CD4-positive, alpha-beta T cell treated with Interleukin-17A for 1 hour (primary cell): ENCODE measurements at regions not wholly inside any gene's neighbourhood (a gene's known extent, or its start where the extent isn't known, plus 50 kb on each side); places are given as distances from the start of the nearest gene placed in this dataset.
"Not testable (repeated sequence)": the region's sequence is repeated elsewhere in the genome, so short reads cannot be mapped to it uniquely, and the experiment has no call there.

Experiments
- DNase-seq: peaks from one replicate; pipeline ENCODE4 v3.0.0-alpha.2; 2020

DNA sequence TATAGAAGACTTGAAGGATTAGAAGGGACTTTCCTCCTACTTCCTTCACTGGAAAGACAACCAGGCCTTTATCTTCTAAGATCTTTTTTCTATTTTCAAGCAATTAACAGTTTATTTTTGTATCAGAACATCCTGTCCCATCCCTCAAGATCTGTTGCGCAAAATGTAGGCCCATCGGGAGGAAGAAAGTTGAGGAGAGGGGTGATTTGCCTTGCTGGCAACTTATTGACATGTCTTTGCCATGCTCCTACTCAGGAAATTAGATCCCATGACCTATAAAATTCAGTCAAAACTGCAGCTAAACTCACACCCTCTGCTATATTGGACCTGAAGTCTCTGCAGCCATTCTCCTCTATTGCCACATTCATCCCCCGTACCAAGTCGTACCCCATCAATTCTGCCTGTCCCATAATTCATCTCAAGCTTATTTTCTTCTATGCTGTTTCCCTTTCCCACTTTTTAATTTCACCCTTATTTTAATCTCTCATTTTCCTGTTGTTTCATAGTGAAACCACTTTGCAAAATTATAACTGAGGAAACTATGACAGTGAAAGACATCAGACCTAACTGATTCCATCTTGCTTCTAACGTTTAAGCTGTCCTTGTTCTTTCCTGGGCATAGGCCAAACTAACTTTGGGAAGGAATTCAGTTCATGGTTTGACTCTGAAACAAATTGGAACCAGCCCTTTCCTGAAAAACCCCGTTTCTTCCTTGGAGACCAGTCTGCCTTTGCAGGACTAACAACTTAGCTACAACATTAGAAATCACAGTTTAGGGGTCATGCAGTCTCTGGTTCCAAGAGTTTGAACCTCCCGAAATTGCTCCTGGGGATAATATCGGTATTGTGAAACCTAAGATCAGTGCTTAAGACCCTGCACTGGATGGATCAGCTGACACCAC lies 195.7 kb upstream of the PTBP2 start:
- DNase-seq, result no peak

DNA sequence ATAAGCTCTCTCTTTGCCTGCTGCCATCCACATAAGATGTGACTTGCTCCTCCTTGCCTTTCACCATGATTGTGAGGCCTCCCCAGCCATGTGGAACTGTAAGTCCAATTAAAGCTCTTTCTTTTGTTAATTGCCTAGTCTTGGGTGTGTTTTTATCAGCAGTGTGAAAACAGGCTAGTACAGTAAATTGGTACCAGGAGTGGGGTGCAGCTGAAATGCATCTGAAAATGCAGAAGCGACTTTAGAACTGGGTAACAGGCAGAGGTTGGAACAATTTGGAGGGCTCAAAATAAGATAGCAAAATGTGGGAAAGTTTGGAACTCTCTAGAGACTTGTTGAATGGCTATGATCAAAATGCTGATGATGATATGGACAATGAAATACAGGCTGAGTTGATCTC lies 192.9 kb upstream of the PTBP2 start:
- not testable (repeated sequence) for DNase-seq

DNA sequence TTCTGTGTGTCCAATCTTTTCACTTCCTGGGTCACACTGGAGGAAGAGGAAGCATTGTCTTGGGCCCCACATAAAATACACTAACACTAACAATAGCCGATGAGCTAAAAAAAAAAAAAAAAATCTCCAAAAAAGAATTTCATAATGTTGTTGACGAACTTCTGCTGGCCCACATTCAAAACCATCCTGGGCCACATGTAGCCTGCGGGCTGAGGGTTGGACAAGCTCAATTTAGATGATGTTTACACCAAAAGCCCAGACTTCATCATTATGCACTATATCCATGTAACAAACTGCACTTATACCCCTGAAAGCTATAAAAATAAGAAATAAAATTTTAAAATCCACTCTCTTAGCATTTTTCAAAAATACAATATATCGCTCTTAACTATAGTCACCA lies 187.8 kb upstream of the PTBP2 start:
- DNase-seq, result no peak

DNA sequence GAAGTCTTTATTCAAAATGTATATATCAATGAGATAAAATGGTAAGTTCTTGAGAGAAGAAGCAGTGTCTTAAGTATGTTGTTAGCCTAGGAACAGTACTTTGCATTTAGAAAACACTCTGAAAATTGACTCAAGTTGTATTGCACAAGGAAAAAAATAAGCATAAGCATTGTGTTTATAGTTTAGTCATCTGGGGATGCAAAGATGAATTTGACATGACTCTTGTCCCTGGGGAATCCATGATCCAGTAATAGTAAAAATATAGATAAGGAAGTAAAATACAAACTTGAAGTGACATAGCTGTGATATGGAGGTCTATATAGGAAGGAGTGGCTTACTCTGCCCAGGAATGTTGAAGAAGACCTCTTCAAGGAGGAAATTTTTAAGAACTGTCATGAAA lies 185.0 kb upstream of the PTBP2 start:
- DNase-seq, result no peak

DNA sequence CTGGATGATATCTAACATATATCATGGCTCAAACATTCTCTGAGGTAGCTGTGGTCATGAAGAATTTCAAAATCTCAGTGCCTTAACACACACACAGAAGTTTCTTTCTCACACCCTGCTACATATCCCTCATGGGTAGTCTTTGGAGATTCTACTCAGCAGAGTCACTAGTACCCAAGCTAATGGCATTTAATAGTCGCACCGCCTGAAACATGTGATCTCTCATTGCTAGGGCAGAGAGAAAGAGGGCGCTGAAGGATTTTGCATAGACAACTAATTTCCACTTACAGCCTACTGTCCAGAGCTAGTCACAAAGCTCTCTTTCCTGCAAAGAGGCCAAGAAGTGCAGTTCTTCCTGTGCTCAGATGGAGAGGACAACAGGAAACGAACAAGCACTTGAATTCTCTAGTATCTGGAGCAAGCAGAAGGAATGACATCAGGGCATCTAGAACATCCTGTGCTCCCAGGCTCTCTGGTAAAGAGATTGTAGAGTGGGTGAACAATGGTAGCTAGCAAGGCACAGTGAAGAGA lies 183.4 kb upstream of the PTBP2 start:
- DNase-seq, result no peak

DNA sequence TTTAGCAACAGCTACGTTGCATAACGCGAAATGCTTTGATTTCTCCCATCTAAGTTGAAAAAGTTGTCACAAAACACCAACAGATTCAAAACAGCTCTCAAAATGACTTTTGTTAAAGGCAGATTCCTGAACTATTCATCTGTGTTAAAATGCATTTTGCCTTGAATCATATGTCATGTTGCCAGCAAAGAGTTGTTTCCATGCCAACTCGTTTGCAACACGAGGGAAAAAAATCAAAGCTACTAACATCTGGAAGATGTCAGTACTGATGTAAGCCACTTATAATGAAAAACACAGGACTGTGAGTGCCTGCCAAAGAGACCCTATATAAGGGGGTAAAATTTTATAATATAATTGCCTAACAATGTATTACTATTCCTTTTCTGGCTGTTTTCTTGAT lies 182.7 kb upstream of the PTBP2 start:
- no peak for DNase-seq

DNA sequence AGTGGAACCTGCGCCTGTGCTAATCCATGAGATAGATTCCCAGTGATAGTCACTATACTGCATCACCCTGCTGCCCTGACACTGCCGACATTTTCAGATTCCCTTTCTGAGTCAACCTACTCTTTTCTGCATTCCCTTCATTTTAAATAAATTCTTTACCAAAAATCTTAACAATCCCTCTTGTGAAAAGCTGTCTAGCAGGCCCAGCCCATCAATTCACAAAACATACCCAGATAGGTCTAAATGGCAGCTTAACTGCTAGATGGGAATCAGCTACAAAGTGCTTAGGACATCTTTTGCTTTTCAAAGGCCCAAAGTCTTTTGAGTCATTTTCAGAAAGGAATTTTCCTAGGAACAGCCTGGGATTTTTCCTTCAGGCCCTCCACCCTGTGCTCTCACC lies 180.1 kb upstream of the PTBP2 start:
- no peak for DNase-seq

DNA sequence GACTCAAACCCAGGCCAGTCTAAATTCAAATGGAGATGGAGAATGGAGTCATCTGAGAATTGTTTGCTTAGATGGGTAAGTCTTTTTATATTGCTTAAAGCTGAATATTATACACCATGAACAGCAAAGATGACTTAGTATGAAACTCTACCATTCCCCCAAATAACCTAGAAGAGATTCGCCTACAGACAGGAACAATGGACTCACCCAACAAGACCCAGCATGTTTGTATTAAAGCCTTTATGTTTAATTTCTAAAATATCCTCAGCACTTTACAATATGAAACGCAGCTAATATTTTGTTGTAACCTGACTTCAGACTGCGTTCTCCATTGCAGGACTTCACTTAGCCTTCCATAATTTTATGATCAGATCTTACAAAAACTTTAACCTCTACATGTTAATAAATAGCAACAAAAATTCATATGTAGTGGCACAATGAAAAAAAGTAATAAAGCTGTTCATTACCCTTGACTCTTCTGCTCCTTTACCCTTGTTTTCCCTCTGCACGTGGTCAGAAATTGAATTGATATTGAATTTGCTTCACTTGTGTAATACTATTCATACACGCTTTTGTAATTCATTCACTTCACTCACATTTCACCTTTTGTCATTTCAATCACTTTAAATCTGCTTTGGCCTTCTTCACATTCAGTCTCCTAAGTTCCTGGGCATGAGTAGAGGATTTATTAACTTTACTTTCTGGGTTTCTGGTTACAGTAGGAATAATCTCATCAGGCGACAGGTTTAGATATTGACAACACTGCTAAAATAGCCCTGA lies 177.3 kb upstream of the PTBP2 start:
- DNase-seq, result no peak

DNA sequence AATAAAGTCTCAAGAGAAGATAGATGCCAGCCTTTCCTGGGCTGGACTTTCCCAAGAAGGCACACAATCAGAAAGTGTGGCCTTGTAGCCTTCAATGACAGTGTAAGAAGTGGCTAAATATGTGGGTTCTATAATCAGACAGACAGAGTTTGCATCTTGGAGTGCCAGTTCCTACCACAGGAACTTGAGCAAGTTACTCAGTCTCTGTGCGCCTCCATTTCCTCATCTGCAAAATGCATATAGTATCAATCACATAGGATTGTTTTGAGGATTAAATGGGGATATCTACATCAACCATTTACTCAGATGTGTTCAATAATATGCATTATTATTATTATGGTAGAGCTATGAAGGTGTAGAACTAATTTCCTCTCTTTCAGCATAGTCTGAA lies 176.8 kb upstream of the PTBP2 start:
- no peak for DNase-seq

DNA sequence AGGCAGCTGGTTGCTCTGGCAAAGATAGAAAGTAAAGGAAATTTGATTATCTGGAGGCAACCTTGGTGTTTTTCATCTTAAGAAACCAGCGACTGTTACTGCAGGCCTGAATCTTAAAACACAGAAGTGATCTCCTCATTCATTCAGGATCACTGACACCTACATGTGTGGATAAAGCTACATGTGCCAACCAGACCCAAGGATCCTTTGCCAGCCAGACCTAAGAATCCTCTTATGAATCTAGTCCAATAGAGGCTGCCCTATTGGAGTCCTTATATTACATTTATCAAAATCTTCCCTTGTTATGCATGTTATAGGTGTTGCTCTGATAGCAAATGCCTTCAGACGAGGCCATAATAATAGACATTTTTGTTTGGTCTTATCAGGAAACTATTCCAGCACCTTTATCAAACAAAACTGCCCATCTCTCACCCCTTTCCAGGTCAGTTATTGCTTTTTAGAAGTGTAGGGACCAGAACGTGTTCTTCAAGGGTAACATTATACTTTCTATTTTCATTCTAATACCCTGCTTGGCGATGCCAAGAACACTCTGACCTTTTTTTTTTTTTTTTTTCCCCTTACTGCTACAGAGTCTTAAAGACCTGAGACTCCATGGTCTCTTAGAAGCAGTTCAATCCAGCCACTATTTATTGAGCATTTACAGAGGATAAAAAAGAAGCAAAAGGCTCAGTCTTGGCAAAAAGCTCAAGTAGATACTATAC lies 175.5 kb upstream of the PTBP2 start:
- no peak for DNase-seq

DNA sequence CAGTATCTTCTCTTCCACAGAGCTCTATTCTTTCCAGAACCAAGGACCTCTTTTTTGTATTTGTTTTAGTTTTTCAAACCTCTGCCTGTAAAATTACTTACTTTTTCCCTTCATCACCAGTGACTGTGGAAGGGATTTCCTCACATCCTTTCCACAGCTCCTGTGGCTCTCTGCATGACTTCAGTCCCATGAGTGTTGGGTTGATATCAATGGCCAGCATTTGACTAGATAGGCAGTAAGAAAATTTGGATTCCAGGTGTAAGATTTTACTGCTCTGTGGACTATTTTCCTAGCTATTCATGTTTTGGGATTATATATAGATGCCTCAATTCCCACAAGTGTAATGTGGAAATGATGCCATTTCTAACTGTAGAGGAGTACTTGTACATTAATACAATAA lies 171.5 kb upstream of the PTBP2 start:
- DNase-seq, result no peak

DNA sequence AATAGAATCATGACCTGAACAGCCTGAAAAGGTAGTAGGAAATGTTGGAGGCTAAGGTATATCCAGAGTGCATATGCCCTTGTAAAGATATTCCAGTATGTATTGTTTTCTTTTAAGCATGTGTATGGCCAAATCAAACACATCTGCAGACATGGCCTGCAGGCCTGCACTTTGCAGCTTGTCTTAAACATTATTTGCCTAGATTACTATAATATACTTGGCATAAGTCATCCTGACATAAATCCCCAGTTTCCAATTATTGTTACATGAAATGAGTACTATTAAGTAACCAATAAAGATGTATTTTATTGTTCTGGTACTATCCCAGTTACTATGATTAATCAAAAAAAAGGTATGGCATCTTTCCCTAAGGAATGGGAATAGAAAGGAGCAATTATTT lies 169.1 kb upstream of the PTBP2 start:
- no peak for DNase-seq

DNA sequence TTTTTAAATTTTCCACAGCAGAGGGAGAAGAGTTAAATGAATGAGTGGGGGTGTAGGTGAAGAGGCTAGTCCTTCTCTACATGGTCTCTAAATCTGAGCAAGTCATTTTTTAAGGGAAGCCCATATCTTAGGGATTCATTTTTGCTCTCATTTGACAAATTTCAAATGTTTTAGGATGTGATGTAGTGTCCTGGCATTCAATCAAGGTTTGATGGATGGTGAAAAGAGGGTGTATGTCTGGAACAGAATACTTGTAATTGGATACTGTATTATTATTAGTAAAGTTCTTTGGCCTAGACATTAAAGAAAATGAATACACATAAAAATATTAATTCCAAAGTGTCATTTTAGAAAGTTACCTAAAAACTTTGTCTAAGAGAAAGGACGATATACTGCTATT lies 167.8 kb upstream of the PTBP2 start:
- no peak for DNase-seq

DNA sequence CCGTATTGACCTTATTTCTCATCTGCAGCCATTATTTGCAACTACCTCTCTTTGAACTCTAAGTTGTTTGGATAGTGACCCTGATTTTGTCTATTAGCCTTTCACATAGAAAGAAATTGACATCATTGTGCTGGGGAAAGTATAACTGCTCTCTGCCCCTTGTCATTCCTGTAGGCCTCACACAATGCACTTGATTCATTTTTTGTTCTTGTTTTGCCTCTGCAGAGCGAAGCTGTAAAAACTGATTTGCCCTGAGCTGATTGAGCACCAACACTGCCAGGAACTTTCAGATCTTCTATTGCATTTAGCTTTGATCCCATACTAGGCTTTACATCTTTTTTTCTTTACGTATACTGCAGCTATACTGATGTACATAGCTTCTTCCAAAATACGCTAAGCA lies 167.2 kb upstream of the PTBP2 start:
- no peak for DNase-seq

DNA sequence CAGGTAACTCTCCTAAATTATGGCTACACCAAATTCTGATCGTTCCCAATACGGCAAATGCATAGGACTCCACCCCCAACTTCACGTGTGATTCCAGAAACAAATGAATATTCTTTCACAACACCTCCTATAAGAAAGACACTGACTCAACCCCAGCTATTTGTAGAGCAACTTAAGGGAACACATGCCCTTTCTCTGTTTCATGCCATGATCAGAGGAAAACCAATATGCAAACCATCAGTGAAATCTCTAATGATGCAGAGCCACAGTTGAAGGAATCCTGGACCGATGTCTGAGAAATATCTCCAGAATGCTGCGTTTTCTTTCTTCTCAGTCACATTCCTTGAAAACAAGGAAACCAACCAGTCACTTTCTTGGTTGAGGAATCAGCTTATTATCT lies 164.2 kb upstream of the PTBP2 start:
- no peak for DNase-seq

DNA sequence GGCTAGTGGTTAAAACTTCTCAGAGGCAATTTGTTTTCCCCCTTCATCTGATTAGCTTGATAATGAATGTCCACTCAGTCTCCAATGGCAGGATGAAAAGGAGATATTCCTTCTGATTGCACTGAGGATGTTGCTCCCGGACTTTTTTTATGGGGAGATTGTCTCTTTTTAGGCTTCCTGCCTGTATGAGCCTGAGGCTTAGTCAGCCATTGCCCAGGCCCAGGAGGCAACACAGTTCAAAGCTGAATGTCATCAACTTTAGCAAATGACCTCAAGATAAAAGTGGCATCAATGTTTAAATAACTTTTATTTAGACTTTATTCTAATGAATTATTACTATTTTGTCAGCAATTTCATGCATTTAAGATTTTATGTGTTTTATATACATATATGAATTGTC lies 162.9 kb upstream of the PTBP2 start:
- no peak for DNase-seq

DNA sequence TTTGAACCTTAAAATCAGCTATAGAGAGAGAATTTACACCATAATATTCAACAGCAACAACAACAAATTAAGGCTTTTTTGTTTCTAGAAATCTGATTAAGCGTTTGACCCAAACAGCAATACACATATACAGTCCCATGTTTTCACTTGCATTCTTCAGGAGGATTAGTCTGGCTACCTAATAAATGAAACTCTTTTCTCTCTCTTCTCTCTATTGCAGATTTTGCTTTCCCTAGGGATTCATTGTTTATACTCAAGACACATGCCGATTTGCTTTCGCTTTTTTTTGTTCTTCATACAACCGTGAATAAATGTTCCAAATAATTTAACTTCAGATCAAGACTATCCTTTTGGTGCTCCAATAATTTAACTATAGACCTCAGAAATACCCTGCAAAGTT lies 162.4 kb upstream of the PTBP2 start:
- no peak for DNase-seq

DNA sequence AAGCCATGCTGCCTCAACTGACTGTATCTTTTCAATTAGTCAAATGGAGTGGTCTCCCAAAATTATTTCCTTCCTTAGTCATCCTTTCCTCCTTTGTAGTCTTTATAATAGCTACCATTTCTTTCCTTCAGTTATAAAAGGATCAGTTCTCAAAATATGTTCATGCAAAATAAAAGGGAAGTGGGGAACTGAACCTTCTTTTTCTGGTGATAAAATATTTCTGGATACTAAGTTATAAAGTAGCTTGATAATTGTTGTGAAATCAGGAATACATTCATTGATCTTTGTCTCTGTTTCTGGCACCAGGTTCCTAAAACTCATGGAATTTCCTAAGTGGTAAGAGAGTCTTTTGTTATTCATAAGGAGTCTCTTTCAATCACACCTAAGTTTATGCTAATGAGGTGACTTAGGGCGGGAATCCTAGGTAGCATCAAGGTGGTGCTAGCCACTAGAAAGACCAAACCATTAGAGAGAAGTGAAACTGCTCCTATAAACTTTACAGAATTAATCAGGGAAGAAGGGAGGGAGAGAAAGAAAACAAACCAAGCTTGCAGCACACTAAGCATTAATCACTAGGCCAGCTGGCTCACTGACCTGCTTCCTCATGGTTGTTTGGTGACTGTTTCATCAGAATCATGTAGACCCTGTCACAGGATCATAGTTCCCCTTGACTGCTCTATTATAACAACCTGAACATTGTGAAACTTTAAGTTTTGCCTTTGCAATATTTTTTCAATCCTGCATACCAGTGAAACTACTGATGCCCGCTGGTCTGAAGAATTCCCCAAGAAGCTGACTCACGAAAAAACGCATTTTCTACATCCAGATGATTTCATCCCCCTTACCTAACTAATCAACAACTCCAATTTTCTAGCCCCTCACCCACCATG lies 161.6 kb upstream of the PTBP2 start:
- no peak for DNase-seq

DNA sequence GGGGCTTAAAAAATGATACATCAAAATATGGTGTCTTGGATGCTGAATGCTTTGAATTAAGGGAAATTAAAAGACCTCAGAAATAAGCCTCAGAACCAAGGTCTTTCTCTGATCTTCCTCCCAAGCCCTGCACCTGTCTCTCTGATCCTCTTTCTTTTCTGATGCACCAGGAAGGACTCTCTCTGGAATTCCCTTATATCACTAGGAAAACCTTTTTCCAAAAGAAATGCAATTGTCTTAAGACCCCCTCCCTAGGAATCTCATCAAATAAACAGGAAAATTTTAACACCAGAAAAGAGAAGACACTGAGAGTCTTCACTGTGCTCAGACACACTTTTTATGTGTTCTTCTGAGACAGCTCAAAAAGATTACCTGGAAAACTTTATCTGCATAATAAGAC lies 159.5 kb upstream of the PTBP2 start:
- DNase-seq, result no peak

DNA sequence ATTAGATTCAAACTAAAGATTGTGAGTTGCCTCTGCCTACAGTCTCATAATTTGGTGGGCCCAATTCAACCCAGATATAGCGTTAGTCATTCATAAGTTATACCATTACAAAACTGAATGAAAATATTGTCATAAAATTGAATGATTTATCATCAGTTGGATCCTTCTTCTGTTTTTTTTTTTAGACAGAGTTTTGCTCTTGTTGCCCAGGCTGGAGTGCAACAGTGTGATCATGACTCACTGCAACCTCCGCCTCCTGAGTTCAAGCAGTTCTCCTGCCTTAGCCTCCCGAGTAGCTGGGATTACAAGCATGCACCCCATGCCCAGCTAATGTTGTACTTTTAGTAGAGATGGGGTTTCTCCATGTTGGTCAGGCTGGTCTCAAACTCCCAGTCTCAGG lies 157.2 kb upstream of the PTBP2 start:
- not testable (repeated sequence) for DNase-seq

DNA sequence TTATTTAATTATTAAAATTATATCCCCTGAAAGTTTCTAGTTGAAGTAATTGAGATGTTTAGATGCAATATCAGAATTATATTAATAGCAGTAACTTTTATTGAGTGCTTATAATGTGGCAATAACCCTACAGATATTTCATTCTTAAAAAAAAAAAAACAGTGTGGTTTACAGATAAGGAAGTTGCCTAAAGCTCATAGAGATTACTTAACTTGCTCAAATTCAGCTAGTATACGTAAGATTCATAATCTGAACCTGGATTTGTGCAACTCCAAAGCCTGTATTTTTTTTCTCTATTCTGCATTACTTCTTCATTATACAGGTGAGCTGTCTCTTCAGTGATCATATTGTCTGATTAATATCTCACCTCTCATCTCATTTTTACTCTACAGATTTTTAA lies 156.0 kb upstream of the PTBP2 start:
- DNase-seq, result no peak

DNA sequence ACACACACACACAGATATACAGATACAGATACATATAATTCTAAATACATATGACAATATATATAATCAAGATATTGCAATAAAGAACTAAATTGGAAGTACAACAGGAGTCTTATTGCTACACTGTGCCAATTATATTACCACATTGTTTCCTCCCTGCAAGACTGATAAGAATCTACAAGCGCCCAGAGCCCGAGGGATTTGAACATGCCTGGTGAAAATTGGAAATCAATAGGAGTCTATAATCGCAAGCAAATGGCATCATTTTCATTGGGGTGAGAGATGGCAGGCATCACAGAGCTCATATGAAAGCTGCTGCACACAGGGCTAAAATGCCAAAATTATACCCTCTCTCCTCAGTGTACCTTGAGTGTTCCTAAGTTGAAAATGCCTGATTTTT lies 152.9 kb upstream of the PTBP2 start:
- no peak for DNase-seq
